ENCODE measurements at regions not wholly inside any gene's neighbourhood (a gene's known extent, or its start where the extent isn't known, plus 50 kb on each side); places are given as distances from the start of the nearest gene placed in this dataset.

DNA sequence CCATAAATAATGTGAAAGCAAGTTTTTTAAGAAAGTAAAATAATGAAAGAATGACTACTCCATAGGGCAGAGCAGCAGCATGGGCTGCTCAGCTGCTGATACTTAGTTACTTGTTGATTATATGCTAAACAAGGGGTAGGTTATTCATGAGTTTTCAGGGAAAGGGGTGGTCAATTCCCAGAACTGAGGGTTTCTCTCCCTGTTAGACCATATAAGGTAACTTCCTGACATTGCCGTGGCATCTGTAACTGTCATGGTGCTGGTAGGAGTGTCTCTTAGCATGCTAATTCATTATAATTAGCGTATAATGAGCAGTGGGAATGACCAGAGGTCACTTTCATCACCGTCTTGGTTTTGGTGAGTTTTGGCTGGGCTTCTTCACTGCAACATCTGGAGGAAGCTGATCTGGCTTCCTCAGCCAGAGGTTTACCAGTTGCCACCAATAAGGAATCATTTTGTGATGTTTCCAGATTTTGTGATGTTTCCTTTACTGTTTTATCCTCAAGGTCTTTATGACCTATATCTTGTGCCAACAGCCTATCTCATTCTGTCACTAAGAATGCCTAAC is 121.8 kb upstream of the CHL1 start:
- no peak overlapping the region for H3K27ac ChIP-seq
- DNase-seq (ENCODE audit: low read depth, low spot score), result no peak

DNA sequence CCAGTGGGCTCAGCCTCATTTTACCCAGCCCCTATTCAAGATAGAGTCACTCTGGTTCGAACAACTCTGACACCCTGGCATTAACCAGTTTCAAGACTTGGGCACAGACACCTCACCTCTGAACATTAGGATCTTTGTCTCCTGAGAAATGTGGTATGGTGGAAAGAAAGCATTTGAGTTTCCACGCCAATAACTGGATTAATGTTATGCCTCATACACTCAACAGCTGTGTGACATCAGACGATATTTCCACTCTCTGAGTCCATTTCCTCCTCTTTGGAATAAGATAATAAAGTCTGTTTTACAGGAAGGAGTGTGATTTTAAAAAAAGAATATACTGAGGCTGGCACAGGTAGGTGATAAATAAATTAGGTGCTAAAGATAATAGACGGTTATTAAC is 121.3 kb upstream of the CHL1 start:
- no peak for DNase-seq (ENCODE audit: low read depth, low spot score)
- no peak overlapping the region for H3K27ac ChIP-seq

- no peak overlapping the region for H3K27ac ChIP-seq
- DNase-seq (ENCODE audit: low read depth, low spot score), result no peak
These were observed 117.0 kb upstream of the CHL1 start for GRCh38 chr3:79542-79941.

DNA sequence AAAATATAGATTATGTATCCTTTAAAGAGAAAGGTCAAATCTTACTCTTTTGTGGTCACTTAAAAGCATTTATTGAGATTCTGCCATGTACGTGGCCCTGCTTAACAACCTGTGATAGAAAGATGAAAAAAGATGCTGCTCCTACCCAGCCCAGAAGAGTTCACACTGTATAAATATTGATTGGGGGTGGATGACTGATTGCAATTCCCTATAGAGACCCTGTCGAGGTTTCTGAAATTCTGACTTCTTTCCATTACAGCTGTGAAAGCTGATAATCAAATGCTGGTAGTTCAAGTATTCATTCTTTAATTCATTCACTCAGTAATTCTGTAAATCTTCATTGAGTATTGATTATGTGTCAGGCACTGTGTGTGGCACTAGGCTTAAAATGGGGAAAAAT is 114.1 kb upstream of the CHL1 start:
- no peak overlapping the region for H3K27ac ChIP-seq
- no peak for DNase-seq (ENCODE audit: low read depth, low spot score)

- H3K27ac ChIP-seq, result no peak overlapping the region
- DNase-seq (ENCODE audit: low read depth, low spot score), result no peak
These were observed 113.5 kb upstream of the CHL1 start for GRCh38 chr3:83096-83495.

DNA sequence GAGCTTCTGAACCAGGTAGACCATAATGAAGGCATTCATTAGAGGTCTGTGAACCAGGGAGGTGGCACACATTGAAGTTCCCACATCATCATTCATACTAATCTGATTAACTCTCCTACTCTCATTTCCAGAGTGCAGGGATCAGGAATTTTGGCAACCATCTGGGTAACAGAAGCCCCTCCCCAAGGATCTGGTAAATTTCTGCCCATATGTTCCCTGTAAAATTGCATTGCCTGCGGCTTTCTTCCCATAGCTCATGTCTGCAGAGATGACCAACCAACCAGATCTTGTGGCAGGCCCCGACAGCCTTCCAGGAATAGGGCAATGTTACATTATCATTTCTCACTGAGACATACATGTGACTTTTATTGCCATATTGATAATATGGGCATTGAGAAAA is 111.4 kb upstream of the CHL1 start:
- H3K27ac ChIP-seq, result no peak overlapping the region

GRCh38 chr3:88267-88666 is 108.3 kb upstream of the CHL1 start:
- no peak for DNase-seq (ENCODE audit: low read depth, low spot score)
- no peak overlapping the region for H3K27ac ChIP-seq

More for the DNA sequence above, 111.4 kb upstream of the CHL1 start:
- DNase-seq (ENCODE audit: low read depth, low spot score), result no peak

GRCh38 chr3:93746-94145 is 102.8 kb upstream of the CHL1 start:
- no peak for DNase-seq (ENCODE audit: low read depth, low spot score)
- H3K27ac ChIP-seq, result no peak overlapping the region

GRCh38 chr3:96259-96658 is 100.3 kb upstream of the CHL1 start:
- H3K27ac ChIP-seq, result no peak overlapping the region
- DNase-seq (ENCODE audit: low read depth, low spot score), result no peak

DNA sequence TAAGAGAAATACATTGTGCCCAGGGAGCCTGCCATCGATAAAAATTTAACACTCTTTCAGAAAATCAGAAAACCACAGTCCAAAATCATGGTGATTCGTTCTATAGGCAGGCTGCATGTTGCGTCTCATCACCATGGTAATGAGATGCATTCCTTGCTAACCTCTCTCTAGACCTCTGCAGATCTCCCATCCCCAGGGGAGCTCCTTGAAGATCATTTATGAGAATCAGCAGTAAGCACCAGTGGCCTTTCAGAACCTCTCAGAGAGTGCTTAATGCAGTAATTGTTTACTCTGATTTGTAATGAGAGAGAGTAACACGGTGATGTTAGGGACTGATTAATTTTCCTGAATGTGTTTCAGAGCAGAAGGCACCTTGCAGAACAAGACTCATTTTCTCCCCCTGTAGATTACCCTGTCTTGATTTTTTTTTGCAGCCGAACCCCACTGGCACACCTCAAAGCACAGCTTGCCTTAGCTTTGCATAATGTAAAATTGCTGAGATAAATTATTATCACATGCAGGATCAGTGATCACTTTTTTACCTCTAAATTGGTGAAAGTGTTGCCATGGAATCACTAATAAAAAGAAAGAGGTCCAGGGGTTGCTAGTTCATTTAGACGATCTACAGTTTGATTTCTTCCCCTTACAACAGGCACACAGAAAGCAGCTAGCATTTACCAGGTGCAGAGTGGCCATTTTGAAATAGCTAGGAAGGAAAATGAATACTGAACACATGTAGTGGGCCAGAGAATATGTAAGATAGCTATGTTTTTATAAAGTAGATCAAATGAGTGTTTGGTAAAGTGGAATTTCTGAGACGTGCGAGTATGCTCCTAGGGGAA is 98.9 kb upstream of the CHL1 start:
- DNase-seq (ENCODE audit: low read depth, low spot score), result no peak
- no peak overlapping the region for H3K27ac ChIP-seq

- no peak overlapping the region for H3K27ac ChIP-seq
These were observed 98.3 kb upstream of the CHL1 start for GRCh38 chr3:98259-98654.

GRCh38 chr3:99506-99905 is 97.1 kb upstream of the CHL1 start:
- H3K27ac ChIP-seq, result no peak overlapping the region
- no peak for DNase-seq (ENCODE audit: low read depth, low spot score)

More at GRCh38 chr3:98259-98654, 98.3 kb upstream of the CHL1 start:
- DNase-seq (ENCODE audit: low read depth, low spot score), result no peak

- DNase-seq (ENCODE audit: low read depth, low spot score), result no peak
- no peak overlapping the region for H3K27ac ChIP-seq
These were observed 94.1 kb upstream of the CHL1 start for GRCh38 chr3:102484-102883.

GRCh38 chr3:103991-104390 is 92.6 kb upstream of the CHL1 start:
- no peak for DNase-seq (ENCODE audit: low read depth, low spot score)
- no peak overlapping the region for H3K27ac ChIP-seq

DNA sequence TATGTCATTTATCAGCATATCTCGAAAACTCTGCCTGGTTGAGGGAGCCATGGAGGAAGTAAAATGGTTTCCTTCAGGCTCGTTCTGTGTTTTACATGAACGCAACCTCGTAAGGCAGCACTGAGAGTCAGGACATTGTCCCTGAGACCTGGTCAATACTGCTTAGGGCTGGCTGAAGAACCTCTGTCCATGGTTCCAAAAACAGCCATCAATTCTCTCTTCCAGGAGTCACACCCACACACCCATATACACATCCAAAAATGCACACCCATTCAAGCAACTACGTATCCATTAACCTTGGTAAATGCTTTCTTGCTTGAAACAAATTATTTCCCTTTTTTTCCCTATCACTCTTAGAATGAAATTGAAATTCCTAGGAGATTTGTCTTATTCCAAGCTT is 91.0 kb upstream of the CHL1 start:
- no peak for DNase-seq (ENCODE audit: low read depth, low spot score)
- no peak overlapping the region for H3K27ac ChIP-seq

DNA sequence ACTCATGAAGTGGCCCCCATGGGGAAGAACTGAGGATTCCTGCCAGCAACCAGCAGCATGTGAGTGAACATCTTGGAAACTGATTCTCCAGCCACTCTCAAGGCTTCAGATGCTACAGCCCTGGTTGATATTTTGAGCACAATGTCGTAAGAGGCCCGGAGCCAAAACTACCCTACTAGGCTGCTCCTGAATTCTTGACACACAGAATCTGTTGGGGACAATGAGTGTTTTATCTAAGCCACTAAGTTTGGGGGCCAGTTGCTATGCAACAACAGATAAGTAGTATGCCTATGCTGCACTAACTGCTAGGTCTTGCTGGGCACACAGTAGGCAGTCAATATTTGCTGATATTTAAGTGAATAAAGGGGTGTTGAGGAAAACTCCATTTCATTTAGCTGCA is 89.9 kb upstream of the CHL1 start:
- no peak overlapping the region for H3K27ac ChIP-seq

GRCh38 chr3:111143-112069 is 85.2 kb upstream of the CHL1 start:
- H3K27ac ChIP-seq, result no peak overlapping the region
- no peak for DNase-seq (ENCODE audit: low read depth, low spot score)

More for the DNA sequence above, 89.9 kb upstream of the CHL1 start:
- DNase-seq (ENCODE audit: low read depth, low spot score), result no peak

GRCh38 chr3:112773-113172 is 83.8 kb upstream of the CHL1 start:
- no peak for DNase-seq (ENCODE audit: low read depth, low spot score)

DNA sequence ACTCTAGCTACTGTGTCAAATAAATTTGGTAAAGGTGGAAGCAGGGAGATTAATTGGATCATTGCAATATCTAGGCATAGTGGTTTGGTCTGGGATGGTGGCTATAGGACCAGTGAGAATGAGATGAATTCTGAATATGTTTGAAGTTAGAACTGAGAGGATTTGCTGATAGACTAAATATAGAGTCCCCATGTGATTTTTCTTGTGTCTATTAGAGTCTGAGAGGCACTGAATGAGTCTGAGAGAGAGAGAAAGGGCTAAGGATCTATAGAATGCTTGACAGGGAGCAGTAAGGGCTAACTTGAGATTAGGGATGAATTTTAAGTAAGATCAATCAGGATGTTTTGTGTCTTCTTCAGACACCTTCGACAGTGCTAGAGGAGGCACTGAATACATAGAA is 77.9 kb upstream of the CHL1 start:
- DNase-seq (ENCODE audit: low read depth, low spot score), result no peak

More at GRCh38 chr3:112773-113172, 83.8 kb upstream of the CHL1 start:
- no peak overlapping the region for H3K27ac ChIP-seq

GRCh38 chr3:123341-123740 is 73.2 kb upstream of the CHL1 start:
- no peak overlapping the region for H3K27ac ChIP-seq
- no peak for DNase-seq (ENCODE audit: low read depth, low spot score)

More for the DNA sequence above, 77.9 kb upstream of the CHL1 start:
- no peak overlapping the region for H3K27ac ChIP-seq
